ENCODE measurements at regions not wholly inside any gene's neighbourhood (a gene's known extent, or its start where the extent isn't known, plus 50 kb on each side); places are given as distances from the start of the nearest gene placed in this dataset.

GRCh38 chr6:71531006-71531405, 242.4 kb downstream of the OGFRL1 start:
- no peak overlapping the region for H2AFZ ChIP-seq (ENCODE audit: low read length)
- CTCF ChIA-PET (ENCODE audit: unreplicated experiment): no interaction called here
- intact Hi-C loops (cut with micrococcal nuclease; ENCODE audit: unreplicated experiment): no loop called here

GRCh38 chr6:71531841-71532240, 243.2 kb downstream of the OGFRL1 start:
- Histone ChIP-seq H3K36me3 (ENCODE audit: insufficient read depth, low read length) (no peaks in the 10 kb centered on the region), H3K4me3 (ENCODE audit: low read depth, low read length, poor library complexity, severe bottlenecking) (no peak overlapping the region), H3K27ac (ENCODE audit: low read depth, low read length, poor library complexity, severe bottlenecking) (no peak overlapping the region), H3K4me2 (ENCODE audit: low read length) (no peak overlapping the region), H3K9me3 (ENCODE audit: low read length) (no peaks in the 10 kb centered on the region), H3K4me1 (ENCODE audit: insufficient read depth, low read length, poor library complexity, severe bottlenecking) (no peaks in the 10 kb centered on the region), H4K20me1 (ENCODE audit: insufficient read depth, low read length) (no peaks in the 10 kb centered on the region), H3K9me2 (ENCODE audit: insufficient read depth, low read length) (no peaks in the 10 kb centered on the region), H2AFZ (ENCODE audit: low read length) (no peak overlapping the region), H3K79me2 (ENCODE audit: insufficient read depth, low read depth, low read length) (no peaks in the 10 kb centered on the region)
- no peak for DNase-seq (ENCODE audit: low spot score)
- ChIA-PET CTCF (ENCODE audit: unreplicated experiment) (no interaction called here), POLR2A (no interaction called here)
- intact Hi-C loops (cut with micrococcal nuclease; ENCODE audit: unreplicated experiment): no loop called here
- TF ChIP-seq EZH2phosphoT487 (IDR thresholded peaks at IDR 0.05; ENCODE audit: borderline replicate concordance, low read depth, low read length) (no peak), CTCF (conservative IDR thresholded peaks at IDR 0.05; ENCODE audit: low read length) (no peak)
- no TSS peak for BruUV-seq (replicated peaks)

More at GRCh38 chr6:71531006-71531405, 242.4 kb downstream of the OGFRL1 start:
- POLR2A ChIA-PET: no interaction called here
- H3K9me2 ChIP-seq (ENCODE audit: insufficient read depth, low read length): no peaks in the 10 kb centered on the region
- no peaks in the 10 kb centered on the region for H4K20me1 ChIP-seq (ENCODE audit: insufficient read depth, low read length)
- no peak for TF ChIP-seq CTCF (conservative IDR thresholded peaks at IDR 0.05; ENCODE audit: low read length)
- no peaks in the 10 kb centered on the region for H3K4me1 ChIP-seq (ENCODE audit: insufficient read depth, low read length, poor library complexity, severe bottlenecking)
- H3K4me2 ChIP-seq (ENCODE audit: low read length): no peak overlapping the region
- no peaks in the 10 kb centered on the region for H3K9me3 ChIP-seq (ENCODE audit: low read length)
- DNase-seq (ENCODE audit: low spot score): no peak
- H3K36me3 ChIP-seq (ENCODE audit: insufficient read depth, low read length): no peaks in the 10 kb centered on the region
- BruUV-seq (replicated peaks): no TSS peak
- no peak overlapping the region for H3K4me3 ChIP-seq (ENCODE audit: low read depth, low read length, poor library complexity, severe bottlenecking)
- H3K79me2 ChIP-seq (ENCODE audit: insufficient read depth, low read depth, low read length): no peaks in the 10 kb centered on the region
- H3K27ac ChIP-seq (ENCODE audit: low read depth, low read length, poor library complexity, severe bottlenecking): no peak overlapping the region

- no peaks in the 10 kb centered on the region for H3K9me2 ChIP-seq (ENCODE audit: insufficient read depth, low read length)
- no peak overlapping the region for H3K4me3 ChIP-seq (ENCODE audit: low read depth, low read length, poor library complexity, severe bottlenecking)
- H2AFZ ChIP-seq (ENCODE audit: low read length): no peak overlapping the region
- no TSS peak for BruUV-seq (replicated peaks)
- no peak overlapping the region for H3K27ac ChIP-seq (ENCODE audit: low read depth, low read length, poor library complexity, severe bottlenecking)
- ChIA-PET POLR2A (interaction anchor here (1.6 kb wide), 1 partner anchor 9 kb away, joined by 3 read pairs; no protein-coding TSS in a partner anchor), CTCF (ENCODE audit: unreplicated experiment) (no interaction called here)
- DNase-seq (ENCODE audit: low spot score): peak; percentile 27
- no peaks in the 10 kb centered on the region for H3K9me3 ChIP-seq (ENCODE audit: low read length)
- H3K4me1 ChIP-seq (ENCODE audit: insufficient read depth, low read length, poor library complexity, severe bottlenecking): no peaks in the 10 kb centered on the region
- intact Hi-C loops (cut with micrococcal nuclease; ENCODE audit: unreplicated experiment): loop anchor here (2.0 kb wide), 1 partner anchor 551 kb away; no protein-coding TSS in a partner anchor
- no peak overlapping the region for H3K4me2 ChIP-seq (ENCODE audit: low read length)
- TF ChIP-seq EZH2phosphoT487 (IDR thresholded peaks at IDR 0.05; ENCODE audit: borderline replicate concordance, low read depth, low read length) (no peak), CTCF (conservative IDR thresholded peaks at IDR 0.05; ENCODE audit: low read length) (peak; percentile 89)
- no peaks in the 10 kb centered on the region for H3K36me3 ChIP-seq (ENCODE audit: insufficient read depth, low read length)
- H3K79me2 ChIP-seq (ENCODE audit: insufficient read depth, low read depth, low read length): no peaks in the 10 kb centered on the region
- no peaks in the 10 kb centered on the region for H4K20me1 ChIP-seq (ENCODE audit: insufficient read depth, low read length)
These were observed 245.3 kb downstream of the OGFRL1 start for GRCh38 chr6:71533939-71534379.
